ENCODE measurements at regions not wholly inside any gene's neighbourhood (a gene's known extent, or its start where the extent isn't known, plus 50 kb on each side); places are given as distances from the start of the nearest gene placed in this dataset.

- TF ChIP-seq CTCF (IDR thresholded peaks at IDR 0.05) (no peak), POLR2A (IDR thresholded peaks at IDR 0.05) (no peak)
Measured at GRCh38 chr7:85479918-85480643, 293.2 kb upstream of the SEMA3D start.

Data from esophagus squamous epithelium (tissue), 4 donors.